COLO829 (cell line): ENCODE measurements at regions not wholly inside any gene's neighbourhood (a gene's known extent, or its start where the extent isn't known, plus 50 kb on each side); places are given as distances from the start of the nearest gene placed in this dataset.

Experiments
- DNase-seq: peaks from one replicate; pipeline ENCODE4 v3.0.0; 2012; ENCODE audit warnings: low spot score

GRCh38 chr3:59542276-59542675 is 492.5 kb upstream of the CFAP20DC start:
- no peak for DNase-seq

GRCh38 chr3:59540696-59541095 is 490.9 kb upstream of the CFAP20DC start:
- DNase-seq, result no peak

GRCh38 chr3:59540241-59540640 is 490.4 kb upstream of the CFAP20DC start:
- DNase-seq, result no peak

- no peak for DNase-seq
Observed at GRCh38 chr3:59538753-59539432, 489.1 kb upstream of the CFAP20DC start.

- no peak for DNase-seq
Observed at GRCh38 chr3:59535791-59536221, 486.0 kb upstream of the CFAP20DC start.

GRCh38 chr3:59531994-59532393 is 482.2 kb upstream of the CFAP20DC start:
- DNase-seq, result no peak

- DNase-seq, result no peak
Observed at GRCh38 chr3:59531066-59531745, 481.4 kb upstream of the CFAP20DC start.

- no peak for DNase-seq
Observed at GRCh38 chr3:59528251-59528650, 478.4 kb upstream of the CFAP20DC start.

GRCh38 chr3:59527493-59527892 is 477.7 kb upstream of the CFAP20DC start:
- no peak for DNase-seq

- DNase-seq, result no peak
Observed at GRCh38 chr3:59526999-59527398, 477.2 kb upstream of the CFAP20DC start.

- DNase-seq, result no peak
Observed at GRCh38 chr3:59522550-59522949, 472.7 kb upstream of the CFAP20DC start.

- DNase-seq, result no peak
Observed at GRCh38 chr3:59519094-59519493, 469.3 kb upstream of the CFAP20DC start.

GRCh38 chr3:59518283-59519055 is 468.6 kb upstream of the CFAP20DC start:
- no peak for DNase-seq

GRCh38 chr3:59517388-59517787 is 467.6 kb upstream of the CFAP20DC start:
- no peak for DNase-seq

GRCh38 chr3:59515966-59516365 is 466.1 kb upstream of the CFAP20DC start:
- DNase-seq, result peak; percentile 85

- DNase-seq, result no peak
Observed at GRCh38 chr3:59514865-59515482, 465.1 kb upstream of the CFAP20DC start.

GRCh38 chr3:59513570-59513969 is 463.7 kb upstream of the CFAP20DC start:
- DNase-seq, result no peak

GRCh38 chr3:59512066-59512465 is 462.2 kb upstream of the CFAP20DC start:
- DNase-seq, result no peak

- no peak for DNase-seq
Observed at GRCh38 chr3:59510576-59510975, 460.8 kb upstream of the CFAP20DC start.

- no peak for DNase-seq
Observed at GRCh38 chr3:59508273-59508672, 458.4 kb upstream of the CFAP20DC start.

- no peak for DNase-seq
Observed at GRCh38 chr3:59506191-59506590, 456.4 kb upstream of the CFAP20DC start.

- DNase-seq, result no peak
Observed at GRCh38 chr3:59503441-59503840, 453.6 kb upstream of the CFAP20DC start.

GRCh38 chr3:59502806-59503205 is 453.0 kb upstream of the CFAP20DC start:
- peak; percentile 62 for DNase-seq
